Keratinocyte (primary cell): ENCODE measurements at regions not wholly inside any gene's neighbourhood (a gene's known extent, or its start where the extent isn't known, plus 50 kb on each side); places are given as distances from the start of the nearest gene placed in this dataset.

ENCODE experiments used
- EZH2 ChIP-seq: IDR thresholded peaks from one replicate; pipeline ENCODE4 v1.6.1; 2012; ENCODE audit warnings: inconsistent platforms, mild to moderate bottlenecking, low read length, moderate library complexity
- TF ChIP-seq, protein P1 (sequence below), 3 experiments: IDR thresholded peaks in 1 of 3; conservative IDR thresholded peaks in 1 of 3; optimal IDR thresholded peaks in 1 of 3; 2 replicates in 2 of 3; 3 replicates in 1 of 3; pipeline versions ENCODE3 to v1.5.1; 2011; ENCODE audit warnings: low read length in 3 of 3, mild to moderate bottlenecking in 3 of 3, moderate library complexity in 2 of 3, control low read depth in 1 of 3, inconsistent platforms in 1 of 3; ENCODE audit not compliant: insufficient read depth in 2 of 3; ENCODE audit errors: extremely low read depth in 1 of 3

DNA sequence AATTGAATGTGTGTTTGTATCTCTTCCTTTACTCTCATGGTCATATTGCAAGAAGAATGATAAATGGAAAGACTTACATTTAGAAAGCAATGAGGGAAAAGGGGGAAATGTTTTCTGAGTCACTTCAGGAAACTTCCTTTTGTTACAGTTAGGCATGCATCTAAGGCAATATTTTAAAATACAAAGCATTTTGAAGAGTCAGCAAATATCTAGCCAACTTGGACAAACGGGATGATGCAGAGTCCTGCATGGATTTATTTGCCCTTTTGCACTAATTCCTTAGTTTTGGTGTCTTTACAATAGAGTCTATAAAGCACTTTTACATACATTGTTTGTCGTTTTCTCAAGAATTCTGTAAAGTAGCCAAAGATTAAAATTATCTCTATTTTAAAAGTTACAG lies 286.2 kb upstream of the UBE2E2 start:
- TF ChIP-seq, protein P1, sequence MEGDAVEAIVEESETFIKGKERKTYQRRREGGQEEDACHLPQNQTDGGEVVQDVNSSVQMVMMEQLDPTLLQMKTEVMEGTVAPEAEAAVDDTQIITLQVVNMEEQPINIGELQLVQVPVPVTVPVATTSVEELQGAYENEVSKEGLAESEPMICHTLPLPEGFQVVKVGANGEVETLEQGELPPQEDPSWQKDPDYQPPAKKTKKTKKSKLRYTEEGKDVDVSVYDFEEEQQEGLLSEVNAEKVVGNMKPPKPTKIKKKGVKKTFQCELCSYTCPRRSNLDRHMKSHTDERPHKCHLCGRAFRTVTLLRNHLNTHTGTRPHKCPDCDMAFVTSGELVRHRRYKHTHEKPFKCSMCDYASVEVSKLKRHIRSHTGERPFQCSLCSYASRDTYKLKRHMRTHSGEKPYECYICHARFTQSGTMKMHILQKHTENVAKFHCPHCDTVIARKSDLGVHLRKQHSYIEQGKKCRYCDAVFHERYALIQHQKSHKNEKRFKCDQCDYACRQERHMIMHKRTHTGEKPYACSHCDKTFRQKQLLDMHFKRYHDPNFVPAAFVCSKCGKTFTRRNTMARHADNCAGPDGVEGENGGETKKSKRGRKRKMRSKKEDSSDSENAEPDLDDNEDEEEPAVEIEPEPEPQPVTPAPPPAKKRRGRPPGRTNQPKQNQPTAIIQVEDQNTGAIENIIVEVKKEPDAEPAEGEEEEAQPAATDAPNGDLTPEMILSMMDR (optimal IDR thresholded peaks at IDR 0.05 in 1 of 3, IDR thresholded peaks at IDR 0.05 in 1 of 3, conservative IDR thresholded peaks at IDR 0.05 in 1 of 3; ENCODE audit: extremely low read depth in 1 of 3, insufficient read depth in 2 of 3, low read length in 3 of 3) = no peak
- TF ChIP-seq EZH2 = no peak
